GM18498 (cell line): ENCODE measurements at regions not wholly inside any gene's neighbourhood (a gene's known extent, or its start where the extent isn't known, plus 50 kb on each side); places are given as distances from the start of the nearest gene placed in this dataset.

Experiments used
- ATAC-seq: cut with Tn5 transposase; IDR thresholded peaks from one replicate; pipeline ENCODE4 v1.9.1; 2021; ENCODE audit warnings: mild to moderate bottlenecking, moderate library complexity; ENCODE audit not compliant: unreplicated experiment

DNA sequence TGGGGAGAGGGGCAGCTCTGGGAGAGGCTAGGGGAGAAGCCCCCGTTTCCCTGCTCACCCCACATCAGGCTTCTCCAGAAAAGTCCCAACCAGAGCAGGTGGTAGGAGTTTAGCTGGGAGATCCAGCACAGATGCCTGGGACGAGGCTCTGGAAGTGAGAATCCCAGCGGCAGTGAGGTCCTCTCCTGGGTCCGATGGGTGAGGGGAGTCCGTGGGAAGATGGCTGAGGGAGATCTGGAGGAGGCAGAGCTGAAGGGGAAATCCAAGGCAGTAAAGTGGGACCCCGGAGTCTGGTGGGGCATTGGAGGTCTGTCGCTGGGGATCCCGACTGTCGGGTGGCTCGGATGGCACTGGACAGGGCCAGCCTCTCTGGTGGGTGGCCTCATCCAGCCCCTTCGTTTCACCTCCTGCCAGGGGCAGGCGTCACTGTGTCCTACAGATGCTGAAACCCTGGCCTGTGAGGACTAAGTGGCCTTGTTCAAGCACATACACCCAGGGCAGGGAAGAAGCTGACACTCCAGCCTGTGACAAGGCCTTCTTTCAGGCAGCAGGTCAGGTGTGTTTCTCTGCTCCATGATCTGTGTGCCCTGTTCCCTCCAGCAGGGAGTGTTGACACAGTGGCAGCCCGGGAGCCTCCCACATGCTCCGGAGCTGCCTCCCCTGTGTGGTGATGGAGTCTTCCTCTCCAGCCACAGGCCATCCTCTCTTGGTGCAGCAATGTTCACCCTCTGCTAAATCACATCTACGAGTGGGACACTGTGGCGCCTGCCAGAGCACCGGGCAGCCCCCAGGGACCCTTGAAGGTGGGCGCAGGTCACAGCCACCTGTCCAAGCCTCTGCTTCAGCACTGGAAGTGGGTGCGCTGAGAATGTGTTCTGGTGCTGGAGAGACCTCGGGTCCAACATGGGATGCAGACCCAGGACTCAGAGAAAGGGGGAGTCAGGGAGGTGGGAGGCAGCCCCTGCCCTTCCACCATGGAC is 850.8 kb downstream of the BRD1 start:
- no peak for ATAC-seq

GRCh38 chr22:48975886-48976285 is 851.8 kb downstream of the BRD1 start:
- no peak for ATAC-seq

DNA sequence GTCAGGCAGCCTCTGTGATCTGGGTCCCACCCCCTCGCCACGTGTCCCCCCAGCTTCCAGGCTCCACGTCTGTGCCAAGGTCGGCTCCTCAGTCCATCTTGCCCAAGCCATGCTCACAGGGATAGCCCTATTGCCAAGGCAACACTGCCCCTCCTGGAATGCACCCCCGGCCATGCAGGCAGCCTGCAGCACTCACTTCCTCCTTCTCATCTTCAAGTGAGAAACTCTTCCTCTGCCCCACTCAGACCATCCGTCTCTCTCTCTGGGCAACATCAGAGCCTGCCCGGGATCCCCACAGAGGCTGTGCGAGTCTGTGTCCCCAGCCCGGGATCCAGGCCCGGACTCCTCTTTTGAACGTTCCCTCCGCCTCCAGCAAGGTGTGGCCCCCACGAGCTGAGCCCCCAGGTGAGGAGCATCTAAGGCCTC is 852.3 kb downstream of the BRD1 start:
- no peak for ATAC-seq

- ATAC-seq, result no peak
Measured at GRCh38 chr22:48974443-48975315, 853.0 kb downstream of the BRD1 start.

DNA sequence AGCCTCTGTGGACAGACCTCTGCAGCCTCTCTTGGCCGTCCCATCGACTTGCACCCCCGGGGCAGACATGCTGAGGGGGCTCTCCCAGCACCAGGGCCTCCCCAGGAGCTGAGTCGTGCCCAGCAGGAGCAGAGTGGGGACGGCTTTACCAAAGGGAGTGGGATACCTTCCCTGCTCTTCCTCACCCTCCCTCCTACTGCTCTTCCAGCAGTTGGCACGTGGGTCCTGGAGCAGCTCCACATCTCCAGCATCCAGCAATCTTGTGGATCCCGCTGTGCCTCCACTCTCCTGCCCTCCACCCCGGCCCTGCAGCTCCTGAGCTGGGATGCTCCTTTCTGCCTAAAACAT is 854.0 kb downstream of the BRD1 start:
- ATAC-seq, result no peak

DNA sequence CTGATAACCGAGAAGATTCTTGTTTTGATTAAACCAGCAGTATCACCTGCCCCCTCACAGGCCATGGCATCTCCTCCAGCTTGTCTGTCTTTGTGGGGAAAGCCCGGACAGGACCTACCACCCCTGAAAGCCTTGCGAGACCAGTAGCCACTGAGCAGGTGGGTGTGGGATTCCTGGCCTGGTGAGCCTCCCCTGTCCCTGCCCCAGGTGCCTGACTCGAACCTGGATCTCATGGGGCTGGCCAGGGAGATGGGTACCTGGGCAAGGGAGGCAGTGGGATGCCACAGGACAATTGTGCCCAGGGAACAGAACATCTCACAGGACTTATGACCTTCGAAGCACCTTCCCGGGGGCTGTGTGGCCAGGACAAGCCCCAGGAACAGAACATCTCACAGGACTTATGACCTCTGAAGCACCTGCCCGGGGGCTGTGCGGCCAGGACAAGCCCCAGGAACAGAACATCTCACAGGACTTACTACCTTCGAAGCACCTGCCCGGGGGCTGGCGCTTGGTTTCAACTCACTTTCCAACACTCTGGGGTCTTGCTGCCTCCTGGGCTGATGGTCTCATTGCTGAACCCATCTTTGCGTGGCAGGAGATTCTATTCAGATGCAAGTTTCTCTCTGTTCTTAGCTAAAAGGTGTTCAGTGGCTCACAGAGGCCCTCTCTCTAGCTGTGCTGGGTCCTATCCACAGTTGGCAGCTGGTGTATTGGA is 854.5 kb downstream of the BRD1 start:
- ATAC-seq, result no peak

DNA sequence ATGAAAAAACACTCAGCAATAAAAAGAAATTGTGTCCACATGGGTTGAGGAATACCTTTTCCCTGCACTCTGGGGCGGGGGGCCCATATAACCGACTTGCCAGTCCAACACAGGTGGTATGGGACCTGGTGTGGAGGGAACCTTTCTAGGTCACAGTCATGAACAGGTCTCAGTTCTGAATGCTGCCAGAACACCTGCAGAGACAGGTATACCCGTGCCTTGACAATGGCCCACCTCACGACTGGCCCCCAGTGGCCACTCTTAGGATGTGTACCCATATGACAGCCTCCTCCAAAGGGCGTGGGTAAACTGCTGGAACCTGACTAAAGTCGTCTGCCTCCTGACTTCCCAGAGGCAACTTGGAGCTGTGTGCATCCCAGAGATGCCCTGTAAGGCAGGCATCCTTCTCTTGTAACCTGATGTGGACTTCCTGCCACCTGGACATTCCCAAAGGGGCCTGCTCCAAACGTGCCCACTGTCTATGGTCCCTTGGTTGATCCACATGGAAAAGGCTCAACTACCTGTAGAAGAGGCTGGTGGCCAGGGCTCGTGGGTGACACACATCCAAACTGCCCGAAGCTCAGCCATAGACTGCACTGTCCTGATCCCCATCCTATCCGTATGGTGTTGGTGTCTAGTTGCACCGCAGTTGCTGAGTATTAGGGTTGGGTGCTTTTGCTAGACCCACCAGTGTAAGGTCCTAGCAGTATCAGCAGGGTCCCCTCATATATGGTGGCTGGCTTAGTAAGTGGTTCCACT is 859.3 kb downstream of the BRD1 start:
- no peak for ATAC-seq

DNA sequence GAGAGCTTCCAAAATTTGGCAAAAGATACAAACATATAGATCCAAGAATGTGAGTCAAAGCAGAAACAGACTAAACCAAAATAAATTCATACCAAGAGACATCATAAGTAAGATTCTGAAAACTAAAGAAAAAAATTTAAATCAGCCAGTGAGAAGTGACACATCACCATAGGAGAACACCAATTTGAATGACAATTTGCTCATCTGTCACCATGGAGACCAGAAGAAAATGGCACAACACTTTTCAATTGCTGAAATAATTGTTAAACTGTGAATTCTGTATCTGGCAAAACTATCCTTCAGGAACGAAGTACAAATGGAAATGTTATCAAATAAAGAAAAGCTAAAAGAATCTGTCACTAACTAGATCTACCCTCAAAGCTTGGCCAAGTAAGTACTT is 864.3 kb downstream of the BRD1 start:
- no peak for ATAC-seq

DNA sequence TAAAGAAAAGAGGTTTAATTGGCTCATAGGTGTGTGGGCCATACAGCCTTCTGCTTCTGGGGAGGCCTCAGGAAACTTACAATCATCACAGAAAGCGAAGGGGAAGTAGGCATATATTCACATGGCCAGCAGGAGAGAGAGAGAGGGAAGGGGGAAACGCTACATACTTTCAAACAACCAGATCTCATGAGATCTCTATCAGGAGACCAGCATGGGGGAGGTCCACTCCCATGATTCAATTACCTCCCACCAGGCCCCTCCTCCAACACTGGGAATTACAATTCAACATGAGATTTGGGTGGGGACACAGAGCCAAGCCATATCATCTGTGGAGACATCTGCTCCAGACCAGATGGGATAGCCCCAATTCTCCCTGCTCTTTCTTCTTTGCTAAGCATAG is 866.0 kb downstream of the BRD1 start:
- ATAC-seq, result no peak

GRCh38 chr22:48960980-48961660 is 866.6 kb downstream of the BRD1 start:
- no peak for ATAC-seq

DNA sequence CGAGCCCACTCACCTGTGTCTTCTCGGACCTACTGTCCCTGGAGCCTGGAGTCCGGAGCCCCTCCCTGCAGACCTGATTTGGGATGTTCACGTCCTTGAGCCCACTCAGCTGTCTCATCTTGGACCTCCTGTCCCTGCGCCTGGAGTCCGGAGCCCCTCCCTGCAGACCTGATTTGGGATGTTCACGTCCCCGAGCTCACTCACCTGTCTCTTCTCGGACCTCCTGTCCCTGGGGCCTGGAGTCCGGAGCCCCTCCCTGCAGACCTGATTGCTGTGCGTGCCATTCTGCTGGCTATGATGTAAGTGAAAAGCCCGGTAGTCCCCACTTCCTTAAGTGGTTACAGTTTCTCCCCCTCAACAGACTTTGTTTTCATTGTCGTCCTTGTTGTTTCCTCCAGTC is 867.1 kb downstream of the BRD1 start:
- no peak for ATAC-seq

DNA sequence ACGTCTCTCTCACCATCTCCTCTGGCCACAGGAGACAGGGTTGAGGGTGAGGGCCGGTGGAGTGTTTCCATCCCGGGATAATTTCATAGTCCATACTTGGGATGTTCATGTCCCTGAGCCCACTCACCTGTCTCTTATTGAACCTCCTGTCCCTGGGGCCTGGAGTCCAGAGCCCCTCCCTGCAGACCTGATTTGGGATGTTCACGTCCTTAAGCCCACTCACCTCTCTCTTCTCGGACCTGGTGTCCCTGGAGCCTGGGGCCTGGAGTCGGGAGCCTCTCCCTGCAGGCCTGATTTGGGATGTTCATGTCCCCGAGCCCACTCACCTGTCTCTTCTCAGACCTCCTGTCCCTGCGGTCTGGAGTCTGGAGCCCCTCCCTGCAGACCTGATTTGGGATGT is 868.2 kb downstream of the BRD1 start:
- no peak for ATAC-seq

GRCh38 chr22:48957987-48958321 is 869.7 kb downstream of the BRD1 start:
- ATAC-seq, result no peak

- no peak for ATAC-seq
Measured at GRCh38 chr22:48957311-48957986, 870.2 kb downstream of the BRD1 start.

- no peak for ATAC-seq
Measured at GRCh38 chr22:48955351-48956311, 872.0 kb downstream of the BRD1 start.

- no peak for ATAC-seq
Measured at GRCh38 chr22:48954781-48955311, 872.8 kb downstream of the BRD1 start.

DNA sequence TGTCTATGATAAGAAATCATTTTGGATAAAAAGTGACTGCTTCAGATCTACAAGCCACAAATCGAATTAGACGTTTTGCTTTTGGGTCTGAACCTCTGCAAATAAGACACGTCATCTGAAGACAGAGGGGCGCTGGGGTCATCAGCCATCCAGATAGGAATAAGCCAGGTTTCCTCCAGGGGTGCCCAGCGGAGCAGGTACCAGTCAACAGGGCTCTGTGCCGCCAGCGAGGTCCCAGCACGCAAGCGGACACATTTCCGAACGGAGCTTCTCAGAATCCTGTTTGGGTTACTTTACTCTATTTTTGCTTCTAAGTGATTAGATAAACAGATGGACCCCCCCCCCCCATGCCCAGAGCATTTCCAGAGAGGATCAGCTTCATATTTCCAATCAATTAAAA is 873.8 kb downstream of the BRD1 start:
- no peak for ATAC-seq

DNA sequence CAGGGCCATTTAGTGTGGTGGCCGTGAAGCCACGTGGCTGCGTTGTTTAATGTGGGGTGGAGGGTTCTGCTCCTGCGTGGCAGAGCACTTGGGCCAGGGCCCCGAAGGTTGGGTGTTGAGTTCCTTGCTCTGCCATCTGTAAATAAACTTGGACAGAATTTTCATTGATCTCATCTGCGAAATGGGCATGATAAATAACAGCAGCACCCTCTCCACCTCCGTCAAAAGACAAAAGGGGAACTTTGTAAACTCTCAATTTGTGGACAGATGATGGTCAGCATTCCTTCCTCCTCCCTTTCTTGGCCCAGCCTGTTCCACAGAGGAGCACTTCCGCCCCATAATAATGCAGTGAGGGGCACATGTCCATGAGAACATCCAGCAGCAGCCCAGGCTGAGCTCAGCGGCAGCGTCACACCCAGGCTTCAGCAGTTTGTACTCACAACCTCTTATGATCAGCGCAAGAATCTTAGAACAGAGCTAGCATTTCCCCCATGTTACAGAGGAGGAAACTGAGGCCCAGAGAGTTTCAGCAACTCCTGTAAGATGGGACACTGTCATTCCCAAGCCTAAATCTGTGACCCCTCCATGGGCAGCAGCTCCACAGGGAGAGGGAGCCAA is 874.5 kb downstream of the BRD1 start:
- no peak for ATAC-seq
